ENCODE measurements at regions not wholly inside any gene's neighbourhood (a gene's known extent, or its start where the extent isn't known, plus 50 kb on each side); places are given as distances from the start of the nearest gene placed in this dataset.

- DNase-seq (ENCODE audit: low read depth, low spot score) = no peak
- CTCF ChIA-PET = interaction anchor here (1.0 kb wide), 1 partner anchor 386 kb away, joined by 3 read pairs; no protein-coding TSS in a partner anchor
Observed at GRCh38 chr13:22839603-22840530, 340.9 kb upstream of the SGCG start.

DNA sequence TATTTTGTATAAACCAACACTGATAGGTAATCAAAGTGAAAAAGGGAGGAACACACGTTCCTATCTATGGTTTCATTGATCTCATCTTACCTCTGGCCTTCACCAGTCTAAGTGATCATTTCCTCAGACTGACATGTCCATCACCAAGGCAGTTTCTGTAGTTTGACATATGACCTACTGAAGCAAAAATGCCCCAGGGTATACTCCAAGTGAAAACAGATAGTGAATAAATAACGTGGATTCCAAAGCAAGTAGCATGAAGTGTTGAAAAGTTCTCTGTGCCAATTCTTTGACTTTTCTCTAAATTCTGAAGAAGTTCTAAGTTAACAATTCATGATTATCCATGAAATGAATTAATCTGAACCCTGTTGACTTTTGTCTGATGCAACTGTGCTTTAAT, 334.2 kb upstream of the SGCG start:
- dilution Hi-C loops (cut with MboI; ENCODE audit: extremely low pct_ligation_motif_present, low sequenced_read_pairs) = no loop called here

More at GRCh38 chr13:22839603-22840530, 340.9 kb upstream of the SGCG start:
- no peak for FAIRE-seq
- intact Hi-C loops (cut with micrococcal nuclease) (no loop called here), dilution Hi-C loops (cut with MboI; ENCODE audit: extremely low pct_ligation_motif_present, low sequenced_read_pairs) (no loop called here)
- POLR2A ChIA-PET = no interaction called here
- Histone ChIP-seq H3K9me1 (replicated peaks; ENCODE audit: control insufficient read depth, extremely low read depth, insufficient read depth, low read length) (no peaks in the 10 kb centered on the region), H3K79me2 (ENCODE audit: control insufficient read depth, insufficient read depth, low read length) (no peaks in the 10 kb centered on the region), H3K9ac (replicated peaks; ENCODE audit: extremely low read depth, insufficient read depth, low read length) (no peak overlapping the region), H2AFZ (ENCODE audit: low read depth, low read length) (no peak overlapping the region), H3K4me3 (replicated peaks in 1 of 3; ENCODE audit: insufficient read depth in 1 of 3, low read depth in 1 of 3, low read length in 3 of 3) (no peak overlapping the region), H3K9me3 (replicated peaks; ENCODE audit: control insufficient read depth, insufficient read depth, low read length) (no peaks in the 10 kb centered on the region), H3K36me3 (ENCODE audit: control insufficient read depth in 2 of 2, extremely low read depth in 1 of 2, insufficient read depth in 2 of 2, low read length in 2 of 2) (no peaks in the 10 kb centered on the region), H3K4me2 (ENCODE audit: insufficient read depth, low read length) (no peak overlapping the region), H3K27me3 (ENCODE audit: control insufficient read depth in 2 of 2, insufficient read depth in 2 of 2, low read length in 2 of 2) (peaks cover 0 to 3% of the 10 kb centered on the region in 2 experiments), H4K20me1 (replicated peaks; ENCODE audit: control insufficient read depth, extremely low read depth, insufficient read depth, low read length) (no peaks in the 10 kb centered on the region), H3K4me1 (ENCODE audit: control insufficient read depth, extremely low read depth, insufficient read depth, low read length) (no peaks in the 10 kb centered on the region), H3K27ac (ENCODE audit: insufficient read depth, low read depth, low read length) (no peak overlapping the region)
- TF ChIP-seq POLR2A (IDR thresholded peaks at IDR 0.05; ENCODE audit: low read depth, low read length) = no peak
- BruUV-seq (replicated peaks) = no TSS peak

More for the DNA sequence above, 334.2 kb upstream of the SGCG start:
- no peak overlapping the region for H3K9ac ChIP-seq (replicated peaks; ENCODE audit: extremely low read depth, insufficient read depth, low read length)
- no peak for FAIRE-seq
- BruUV-seq (replicated peaks) = no TSS peak
- no peaks in the 10 kb centered on the region for H3K4me1 ChIP-seq (ENCODE audit: control insufficient read depth, extremely low read depth, insufficient read depth, low read length)
- TF ChIP-seq, protein P1, sequence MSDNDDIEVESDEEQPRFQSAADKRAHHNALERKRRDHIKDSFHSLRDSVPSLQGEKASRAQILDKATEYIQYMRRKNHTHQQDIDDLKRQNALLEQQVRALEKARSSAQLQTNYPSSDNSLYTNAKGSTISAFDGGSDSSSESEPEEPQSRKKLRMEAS (IDR thresholded peaks at IDR 0.05; ENCODE audit: insufficient read depth, insufficient read length) = no peak
- TF ChIP-seq GATA2 (IDR thresholded peaks at IDR 0.05; ENCODE audit: insufficient read depth, insufficient read length, low read depth, low read length) (no peak), JUN (IDR thresholded peaks at IDR 0.05; ENCODE audit: borderline replicate concordance, insufficient read depth, insufficient read length, low read depth) (no peak)
- TF ChIP-seq, protein P2, sequence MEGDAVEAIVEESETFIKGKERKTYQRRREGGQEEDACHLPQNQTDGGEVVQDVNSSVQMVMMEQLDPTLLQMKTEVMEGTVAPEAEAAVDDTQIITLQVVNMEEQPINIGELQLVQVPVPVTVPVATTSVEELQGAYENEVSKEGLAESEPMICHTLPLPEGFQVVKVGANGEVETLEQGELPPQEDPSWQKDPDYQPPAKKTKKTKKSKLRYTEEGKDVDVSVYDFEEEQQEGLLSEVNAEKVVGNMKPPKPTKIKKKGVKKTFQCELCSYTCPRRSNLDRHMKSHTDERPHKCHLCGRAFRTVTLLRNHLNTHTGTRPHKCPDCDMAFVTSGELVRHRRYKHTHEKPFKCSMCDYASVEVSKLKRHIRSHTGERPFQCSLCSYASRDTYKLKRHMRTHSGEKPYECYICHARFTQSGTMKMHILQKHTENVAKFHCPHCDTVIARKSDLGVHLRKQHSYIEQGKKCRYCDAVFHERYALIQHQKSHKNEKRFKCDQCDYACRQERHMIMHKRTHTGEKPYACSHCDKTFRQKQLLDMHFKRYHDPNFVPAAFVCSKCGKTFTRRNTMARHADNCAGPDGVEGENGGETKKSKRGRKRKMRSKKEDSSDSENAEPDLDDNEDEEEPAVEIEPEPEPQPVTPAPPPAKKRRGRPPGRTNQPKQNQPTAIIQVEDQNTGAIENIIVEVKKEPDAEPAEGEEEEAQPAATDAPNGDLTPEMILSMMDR (IDR thresholded peaks at IDR 0.05; ENCODE audit: extremely low read depth in 1 of 2, insufficient read depth in 1 of 2, low read depth in 1 of 2, low read length in 2 of 2) = no peak
- H3K27me3 ChIP-seq (ENCODE audit: control insufficient read depth in 2 of 2, insufficient read depth in 2 of 2, low read length in 2 of 2) = no peaks in the 10 kb centered on the region
- no peaks in the 10 kb centered on the region for H3K79me2 ChIP-seq (ENCODE audit: control insufficient read depth, insufficient read depth, low read length)
- H3K4me3 ChIP-seq (replicated peaks in 1 of 3; ENCODE audit: insufficient read depth in 1 of 3, low read depth in 1 of 3, low read length in 3 of 3) = no peak overlapping the region
- no peak overlapping the region for H3K4me2 ChIP-seq (ENCODE audit: insufficient read depth, low read length)
- H3K27ac ChIP-seq (ENCODE audit: insufficient read depth, low read depth, low read length) = no peak overlapping the region
- H2AFZ ChIP-seq (ENCODE audit: low read depth, low read length) = no peak overlapping the region
- POLR2A ChIA-PET = no interaction called here
- no peaks in the 10 kb centered on the region for H3K36me3 ChIP-seq (ENCODE audit: control insufficient read depth in 2 of 2, extremely low read depth in 1 of 2, insufficient read depth in 2 of 2, low read length in 2 of 2)
- H3K9me3 ChIP-seq (replicated peaks; ENCODE audit: control insufficient read depth, insufficient read depth, low read length) = no peaks in the 10 kb centered on the region
- no peaks in the 10 kb centered on the region for H3K9me1 ChIP-seq (replicated peaks; ENCODE audit: control insufficient read depth, extremely low read depth, insufficient read depth, low read length)
- H4K20me1 ChIP-seq (replicated peaks; ENCODE audit: control insufficient read depth, extremely low read depth, insufficient read depth, low read length) = no peaks in the 10 kb centered on the region
- intact Hi-C loops (cut with micrococcal nuclease) = no loop called here
- no peak for DNase-seq (ENCODE audit: low read depth, low spot score)
- CTCF ChIA-PET = no interaction called here

Measured in endothelial cell of umbilical vein (primary cell).